GM18873 (cell line): ENCODE measurements at regions not wholly inside any gene's neighbourhood (a gene's known extent, or its start where the extent isn't known, plus 50 kb on each side); places are given as distances from the start of the nearest gene placed in this dataset.

Experiments
- ATAC-seq: cut with Tn5 transposase; IDR thresholded peaks from one replicate; pipeline ENCODE4 v1.9.1; 2021; ENCODE audit warnings: mild to moderate bottlenecking, moderate library complexity, moderate number of reproducible peaks; ENCODE audit not compliant: unreplicated experiment, low FRiP score

DNA sequence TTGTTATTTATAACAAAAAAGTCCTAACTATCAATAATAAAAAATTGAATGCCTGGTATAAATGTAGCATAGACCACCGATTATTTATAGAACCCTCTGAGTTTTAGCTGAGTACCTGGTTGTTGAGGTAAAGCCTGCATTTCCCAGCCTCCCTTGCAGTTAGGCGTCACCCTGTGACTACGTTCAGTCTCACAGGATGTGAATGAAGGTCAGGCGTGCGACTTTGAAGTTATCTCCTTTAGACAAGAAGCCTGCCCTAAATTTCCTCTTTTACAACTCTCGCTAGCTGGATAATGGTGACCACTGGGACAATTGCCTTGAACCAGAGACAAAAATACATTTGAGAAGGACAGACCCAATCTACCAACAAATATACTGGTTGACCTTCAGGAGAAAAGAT is 67.5 kb upstream of the TES start:
- ATAC-seq = no peak

DNA sequence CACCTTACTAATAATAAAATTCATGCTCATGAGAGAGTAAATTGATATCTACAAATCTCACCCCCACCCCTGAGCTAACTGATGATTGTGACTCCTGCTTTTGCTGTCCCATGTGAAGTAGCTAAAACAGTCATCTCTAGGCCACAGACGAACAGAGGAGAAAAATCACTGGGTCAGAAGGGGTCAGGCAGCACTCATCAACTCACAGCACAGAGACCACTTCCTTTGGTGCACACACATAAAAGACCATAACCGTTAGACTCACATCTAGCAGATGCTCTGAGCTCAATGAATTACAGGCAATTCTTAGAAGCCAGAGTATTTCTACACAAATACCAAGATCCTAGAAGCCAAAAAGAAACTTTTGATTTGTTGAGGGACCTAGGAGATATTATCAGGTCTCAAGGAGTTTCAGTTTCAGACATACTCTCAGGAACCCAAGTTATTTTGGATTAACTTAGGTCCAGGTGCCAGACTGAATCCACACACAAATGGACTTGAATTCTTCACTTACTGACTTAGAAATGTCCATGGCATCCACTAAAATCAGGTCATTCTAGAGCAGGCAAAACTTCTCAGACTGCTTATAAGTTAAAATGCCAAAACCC is 65.0 kb upstream of the TES start:
- ATAC-seq = peak; percentile 81

DNA sequence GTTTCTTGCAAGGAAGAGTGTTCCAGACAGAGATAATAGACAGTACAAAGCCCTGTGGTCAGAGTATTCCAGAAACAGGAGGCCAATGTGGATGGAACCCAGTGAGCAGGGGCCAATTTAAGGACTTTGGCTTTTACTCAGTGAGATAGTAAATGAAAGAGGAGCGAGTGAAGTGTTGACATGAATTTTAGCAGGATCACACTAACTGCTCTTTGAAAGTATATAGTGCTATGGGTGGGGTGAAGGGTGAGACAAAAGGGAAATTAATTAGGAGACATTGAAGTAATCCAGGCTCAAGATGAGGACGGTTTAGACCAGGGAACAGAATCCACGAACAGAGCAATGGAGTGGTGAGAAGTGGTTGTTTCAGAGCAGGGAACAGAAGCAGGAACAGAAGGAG is 62.2 kb upstream of the TES start:
- ATAC-seq = no peak

DNA sequence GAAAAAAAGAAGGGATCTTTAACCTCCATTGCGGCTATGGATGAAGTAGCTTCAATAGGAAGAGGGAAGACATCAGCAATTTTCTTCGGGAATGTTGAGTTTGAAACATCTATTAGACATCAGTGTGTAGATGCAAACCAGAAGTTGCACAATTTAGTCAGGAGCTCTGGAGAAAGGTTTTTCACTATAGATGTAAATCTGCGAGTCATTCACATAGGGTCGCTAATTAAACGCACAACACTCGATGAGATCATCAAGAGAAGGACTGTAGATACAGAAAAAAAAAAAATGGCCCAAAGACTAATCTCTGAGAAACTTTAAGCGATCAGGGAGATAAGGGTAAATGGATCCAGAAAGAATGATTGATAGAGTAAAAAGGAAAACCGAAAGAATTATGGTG is 61.7 kb upstream of the TES start:
- ATAC-seq = no peak

DNA sequence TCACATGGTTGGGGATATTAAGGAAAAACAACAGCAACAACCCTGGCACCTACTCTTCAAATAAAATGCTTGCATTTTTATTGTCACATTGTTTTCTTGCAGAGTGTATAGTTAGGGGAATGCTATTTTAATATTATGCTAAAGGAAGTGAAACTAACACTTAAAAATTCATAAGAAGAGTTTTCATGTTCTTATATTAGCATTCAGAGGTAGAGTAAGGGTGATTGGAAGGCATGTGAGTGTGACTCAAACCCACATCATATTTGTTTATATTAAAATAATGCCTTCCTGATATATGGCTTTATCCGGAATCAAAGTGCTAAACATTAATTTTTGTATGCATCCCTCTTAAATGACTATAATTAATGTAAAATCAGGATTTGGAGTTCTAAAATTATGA is 59.8 kb upstream of the TES start:
- peak; percentile 89 for ATAC-seq

DNA sequence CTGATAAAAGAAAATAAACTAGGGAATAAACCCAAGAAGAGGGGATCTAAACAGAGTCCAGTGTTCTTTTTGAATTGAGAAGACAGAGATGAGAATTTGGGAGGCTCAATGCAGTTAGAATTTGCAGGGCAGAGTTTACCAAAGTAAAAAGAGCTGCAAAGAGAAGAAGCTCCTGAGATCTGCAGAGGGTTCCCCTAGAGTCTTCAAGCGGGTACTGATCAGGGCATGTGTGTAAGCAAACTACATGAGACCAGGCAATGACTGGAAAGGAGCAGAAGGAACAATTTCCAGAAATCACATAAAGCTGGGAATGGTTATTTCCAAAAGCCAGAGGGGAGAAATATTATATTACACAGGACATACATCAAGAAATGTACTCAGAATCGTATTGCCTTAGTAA is 58.1 kb upstream of the TES start:
- ATAC-seq = no peak

DNA sequence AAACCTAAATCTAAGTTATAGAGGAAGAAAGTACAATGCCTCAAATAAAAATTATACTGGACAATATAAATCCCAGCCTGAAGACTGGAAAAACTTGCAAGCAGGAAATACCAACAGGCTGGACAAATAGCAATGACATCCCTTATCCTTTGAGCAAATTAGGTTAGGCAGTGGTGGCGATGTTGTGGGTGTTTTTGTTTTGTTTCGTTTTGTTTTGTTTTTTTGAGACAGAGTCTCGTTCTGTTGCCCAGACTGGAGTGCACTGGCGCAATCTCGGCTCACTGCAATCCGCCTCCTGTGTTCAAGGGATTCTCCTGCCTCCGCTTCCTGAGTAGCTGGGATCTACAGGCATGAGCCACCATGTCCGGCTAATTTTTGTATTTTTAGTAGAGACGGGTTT is 57.3 kb upstream of the TES start:
- ATAC-seq = no peak

DNA sequence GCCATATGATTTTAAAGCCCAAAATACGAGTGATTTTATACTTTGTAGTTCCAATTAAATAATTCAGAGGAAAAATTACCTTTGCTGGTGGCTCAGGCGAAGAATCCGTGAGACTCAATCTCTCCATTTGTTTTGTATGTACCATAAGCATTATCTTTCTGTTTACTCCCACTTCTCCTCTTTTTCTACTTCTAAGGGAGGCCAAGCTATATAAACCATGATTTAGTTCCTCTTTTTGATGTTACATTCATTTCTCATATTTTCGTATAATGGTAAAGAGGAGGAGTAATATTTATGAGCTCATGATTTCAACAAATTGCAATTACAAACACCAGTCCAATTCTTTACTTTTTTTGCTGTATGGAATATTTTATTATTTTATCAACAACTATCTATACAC is 50.6 kb upstream of the TES start:
- no peak for ATAC-seq
